HG03520 (cell line): ENCODE measurements at regions not wholly inside any gene's neighbourhood (a gene's known extent, or its start where the extent isn't known, plus 50 kb on each side); places are given as distances from the start of the nearest gene placed in this dataset.

Experiments
- ATAC-seq: cut with Tn5 transposase; IDR thresholded peaks from one replicate; pipeline ENCODE4 v1.9.1; 2021; ENCODE audit warnings: mild to moderate bottlenecking, moderate library complexity; ENCODE audit not compliant: unreplicated experiment

GRCh38 chr6:3997177-3997770, 81.7 kb downstream of the FAM217A start:
- no peak for ATAC-seq

DNA sequence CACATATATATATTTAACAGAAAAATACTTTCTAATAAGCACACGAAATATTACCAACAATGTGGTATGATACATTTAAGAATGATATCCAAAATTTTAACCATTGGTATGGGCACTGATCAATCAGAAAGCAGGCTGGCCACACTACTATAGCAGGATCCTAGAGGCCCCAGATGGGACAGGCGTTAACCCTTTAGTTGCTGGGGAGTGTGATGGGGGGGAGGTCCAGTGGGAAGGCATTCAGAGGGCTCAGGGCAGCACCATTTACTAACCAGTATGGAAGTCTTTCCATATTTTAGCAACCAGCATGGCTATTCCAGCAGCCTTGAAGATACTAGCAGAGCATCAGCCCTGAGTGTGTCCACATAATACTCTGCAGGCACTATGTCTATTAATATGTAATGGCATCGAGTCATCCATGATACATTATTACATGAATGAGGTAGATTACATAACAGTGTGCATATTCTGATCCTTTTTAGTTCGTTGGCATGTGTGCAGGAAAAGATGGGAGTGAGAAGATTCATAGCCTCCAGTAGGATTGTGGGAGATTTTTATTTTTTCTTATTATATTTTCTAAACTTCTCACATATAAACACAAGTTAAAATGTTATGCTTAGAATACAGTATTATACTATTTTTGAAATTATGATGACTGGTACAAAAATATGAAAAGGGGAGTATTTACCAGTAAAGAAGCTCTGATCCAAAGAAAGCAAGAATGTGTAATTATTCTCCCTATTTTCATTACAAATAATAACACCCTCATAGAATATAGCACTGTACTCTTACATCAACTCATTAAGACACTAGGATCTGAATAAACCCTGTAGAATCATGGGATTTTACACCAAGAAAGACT, 78.9 kb downstream of the FAM217A start:
- no peak for ATAC-seq

DNA sequence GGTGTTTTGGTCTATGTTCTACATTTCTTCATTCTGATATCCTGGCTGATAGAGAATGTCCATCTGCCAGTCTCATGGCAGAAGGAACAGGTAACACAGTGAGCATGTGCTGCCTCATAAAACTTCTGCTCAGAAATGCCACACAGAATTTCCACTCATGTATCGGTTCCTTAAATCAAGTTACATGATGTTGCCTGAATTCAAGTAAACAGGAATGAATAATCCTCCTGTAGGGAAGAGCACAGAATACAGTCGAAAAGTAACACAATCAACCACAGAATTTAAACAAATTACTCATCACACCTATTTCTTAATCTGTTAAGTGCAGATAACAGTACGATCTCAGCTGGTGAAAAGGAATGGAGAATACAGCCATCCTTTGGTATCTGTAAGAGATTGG, 74.7 kb downstream of the FAM217A start:
- no peak for ATAC-seq

- no peak for ATAC-seq
Observed at GRCh38 chr6:4008324-4009047, 70.5 kb downstream of the FAM217A start.

GRCh38 chr6:4009486-4009885, 69.5 kb downstream of the FAM217A start:
- ATAC-seq = no peak

DNA sequence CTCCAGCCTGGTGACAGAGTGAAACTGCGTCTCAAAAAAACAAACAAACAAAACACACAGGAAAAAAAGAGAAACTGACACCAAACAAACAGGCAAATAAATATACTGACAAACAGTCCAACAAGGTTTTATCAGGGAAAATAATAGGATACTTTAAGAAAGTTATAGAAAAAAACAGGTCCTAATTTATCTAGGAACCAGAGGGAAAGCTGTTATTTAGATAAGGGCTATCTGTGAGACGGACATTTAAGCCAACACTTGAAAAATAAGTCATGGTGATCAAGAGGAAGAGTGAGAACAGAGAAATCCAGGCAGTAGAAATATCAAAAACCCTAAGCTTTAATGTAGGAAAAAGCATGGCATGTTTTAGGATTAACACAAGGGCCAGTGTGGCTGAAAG, 68.9 kb downstream of the FAM217A start:
- no peak for ATAC-seq

- ATAC-seq = no peak
Observed at GRCh38 chr6:4010689-4011090, 68.2 kb downstream of the FAM217A start.

- ATAC-seq = no peak
Observed at GRCh38 chr6:4012826-4013225, 66.1 kb downstream of the FAM217A start.

DNA sequence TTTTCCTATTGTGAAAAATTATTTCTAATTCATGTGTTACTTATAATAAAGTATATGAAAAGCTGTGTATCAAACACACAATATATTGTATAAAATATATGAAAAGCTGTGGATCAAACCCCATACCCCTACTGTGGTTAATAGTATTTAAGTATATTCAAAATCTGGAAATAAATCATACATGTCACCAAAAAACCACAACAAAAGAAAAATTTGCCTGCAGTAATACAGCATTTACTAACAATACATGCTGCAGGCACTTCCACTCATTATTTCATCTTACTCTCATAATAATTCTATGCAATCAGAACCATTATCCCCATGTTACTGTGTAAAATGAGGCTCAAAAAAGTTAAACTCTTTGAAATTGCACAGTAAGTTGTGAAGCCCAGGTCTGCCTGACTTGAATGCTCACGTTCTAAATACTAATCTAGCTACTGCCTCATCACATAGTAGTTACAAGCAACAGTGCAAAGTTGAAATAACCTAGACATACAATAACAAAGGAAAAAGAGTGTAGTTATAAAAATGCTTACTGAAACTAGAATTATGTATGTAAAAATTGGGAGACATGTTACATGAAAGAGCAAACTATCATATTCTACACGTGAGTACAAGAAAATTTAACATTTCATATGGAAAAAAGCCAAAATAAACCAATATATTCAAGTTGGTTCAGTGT, 61.7 kb downstream of the FAM217A start:
- ATAC-seq = no peak

DNA sequence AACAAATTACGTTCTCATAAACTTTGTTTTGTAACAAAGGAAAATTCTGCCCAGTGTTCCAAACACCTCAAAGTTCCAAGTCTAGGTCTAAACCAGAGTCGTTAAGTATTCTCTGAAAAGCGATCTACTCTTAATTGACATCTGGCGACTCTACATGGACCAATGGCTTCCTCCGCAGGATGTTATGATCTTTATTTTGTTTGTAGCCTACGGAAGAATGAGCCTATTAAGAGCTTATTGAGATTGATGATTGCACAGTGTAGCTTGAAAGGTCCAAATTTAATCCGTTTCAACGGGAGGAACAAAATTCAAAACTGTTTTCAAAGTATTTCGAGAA, 61.1 kb downstream of the FAM217A start:
- no peak for ATAC-seq

DNA sequence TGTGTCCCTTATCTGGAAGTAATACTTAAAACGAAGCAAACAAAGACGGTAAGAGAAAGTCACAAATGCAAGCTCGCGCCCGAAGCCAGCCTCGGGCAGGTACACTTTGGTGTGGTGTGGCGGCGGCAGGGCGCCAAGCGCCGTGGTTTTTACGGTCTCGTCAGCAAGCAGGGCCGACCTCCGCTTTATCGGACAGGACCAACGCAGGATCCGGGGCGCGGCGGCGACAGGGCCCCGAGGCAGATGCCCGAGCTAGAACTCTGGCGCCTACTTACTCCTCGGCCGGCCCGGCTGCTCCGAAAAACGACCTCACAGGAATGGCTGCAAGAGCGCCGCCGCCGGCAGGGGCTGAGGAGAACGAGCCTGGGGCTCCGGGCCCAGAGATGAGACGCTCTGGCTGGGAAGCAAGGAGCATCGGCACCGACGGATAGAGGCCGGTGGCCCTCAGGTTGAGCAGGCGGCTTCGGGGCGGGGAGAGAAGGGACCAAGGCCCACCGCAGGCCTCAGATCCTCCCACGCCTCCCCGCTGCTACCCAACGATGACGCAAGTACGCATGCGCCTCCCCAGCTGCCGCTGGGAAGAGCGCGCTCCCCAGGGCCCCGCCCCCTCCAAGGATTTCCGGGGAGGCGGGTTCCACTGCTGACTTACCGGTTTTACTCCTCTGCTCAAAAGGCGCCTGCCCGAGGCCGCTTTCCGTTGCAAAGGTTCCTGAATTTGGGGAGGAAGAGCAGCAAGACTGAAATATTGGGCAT, 60.6 kb downstream of the FAM217A start:
- ATAC-seq = peak; percentile 66
